Lower leg skin (tissue), 4 donors: ENCODE measurements at regions not wholly inside any gene's neighbourhood (a gene's known extent, or its start where the extent isn't known, plus 50 kb on each side); places are given as distances from the start of the nearest gene placed in this dataset.

Experiments used
- DNase-seq, 2 donors: peaks; one replicate each; pipeline ENCODE4 v3.0.0-alpha.2; 2019; ENCODE audit warnings: low spot score in 2 of 2
- H3K4me3 ChIP-seq: fragments of 200-600 bp; sonication (generic); 2 replicates; pipeline ENCODE4 v1.5.1; 2017; ENCODE audit warnings: mild to moderate bottlenecking, low read depth; ENCODE audit not compliant: poor library complexity, severe bottlenecking
- POLR2A ChIP-seq, 2 donors: fragments of 450-650 bp; IDR thresholded peaks; one replicate each; pipeline ENCODE4 v1.6.1; 2016 to 2017; ENCODE audit warnings: antibody characterized with exemption in 2 of 2, mild to moderate bottlenecking in 1 of 2, moderate library complexity in 1 of 2
- WGBS, 2 donors: methylation state at CpG; one replicate each; pipeline ENCODE4 v1.1.5; 2018; 5-methylcytosine and 5-hydroxymethylcytosine counted together
- intact Hi-C: fragments of 100-400 bp; cut with DNase I; formaldehyde crosslinking; loops from one replicate; pipeline ENCODE4 v1.15.0; 2023; ENCODE audit warnings: low total_unique reads
- TF ChIP-seq, protein P1 (sequence below), 3 donors: fragments of 450-650 bp; IDR thresholded peaks; one replicate each; pipeline ENCODE4 v1.5.1; 2016; ENCODE audit warnings: antibody characterized with exemption in 3 of 3, mild to moderate bottlenecking in 3 of 3, moderate library complexity in 2 of 3

- no peak for DNase-seq
- no peak for TF ChIP-seq POLR2A (IDR thresholded peaks at IDR 0.05)
- TF ChIP-seq, protein P1, sequence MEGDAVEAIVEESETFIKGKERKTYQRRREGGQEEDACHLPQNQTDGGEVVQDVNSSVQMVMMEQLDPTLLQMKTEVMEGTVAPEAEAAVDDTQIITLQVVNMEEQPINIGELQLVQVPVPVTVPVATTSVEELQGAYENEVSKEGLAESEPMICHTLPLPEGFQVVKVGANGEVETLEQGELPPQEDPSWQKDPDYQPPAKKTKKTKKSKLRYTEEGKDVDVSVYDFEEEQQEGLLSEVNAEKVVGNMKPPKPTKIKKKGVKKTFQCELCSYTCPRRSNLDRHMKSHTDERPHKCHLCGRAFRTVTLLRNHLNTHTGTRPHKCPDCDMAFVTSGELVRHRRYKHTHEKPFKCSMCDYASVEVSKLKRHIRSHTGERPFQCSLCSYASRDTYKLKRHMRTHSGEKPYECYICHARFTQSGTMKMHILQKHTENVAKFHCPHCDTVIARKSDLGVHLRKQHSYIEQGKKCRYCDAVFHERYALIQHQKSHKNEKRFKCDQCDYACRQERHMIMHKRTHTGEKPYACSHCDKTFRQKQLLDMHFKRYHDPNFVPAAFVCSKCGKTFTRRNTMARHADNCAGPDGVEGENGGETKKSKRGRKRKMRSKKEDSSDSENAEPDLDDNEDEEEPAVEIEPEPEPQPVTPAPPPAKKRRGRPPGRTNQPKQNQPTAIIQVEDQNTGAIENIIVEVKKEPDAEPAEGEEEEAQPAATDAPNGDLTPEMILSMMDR (IDR thresholded peaks at IDR 0.05): no peak
- 71 to 78% methylated on average over 10 of the region's 10 CpGs for WGBS, 2 donors
- H3K4me3 ChIP-seq: no peak overlapping the region
- intact Hi-C loops: no loop called here
Observed at GRCh38 chr1:221098471-221099405, 219.5 kb downstream of the HLX start.

DNA sequence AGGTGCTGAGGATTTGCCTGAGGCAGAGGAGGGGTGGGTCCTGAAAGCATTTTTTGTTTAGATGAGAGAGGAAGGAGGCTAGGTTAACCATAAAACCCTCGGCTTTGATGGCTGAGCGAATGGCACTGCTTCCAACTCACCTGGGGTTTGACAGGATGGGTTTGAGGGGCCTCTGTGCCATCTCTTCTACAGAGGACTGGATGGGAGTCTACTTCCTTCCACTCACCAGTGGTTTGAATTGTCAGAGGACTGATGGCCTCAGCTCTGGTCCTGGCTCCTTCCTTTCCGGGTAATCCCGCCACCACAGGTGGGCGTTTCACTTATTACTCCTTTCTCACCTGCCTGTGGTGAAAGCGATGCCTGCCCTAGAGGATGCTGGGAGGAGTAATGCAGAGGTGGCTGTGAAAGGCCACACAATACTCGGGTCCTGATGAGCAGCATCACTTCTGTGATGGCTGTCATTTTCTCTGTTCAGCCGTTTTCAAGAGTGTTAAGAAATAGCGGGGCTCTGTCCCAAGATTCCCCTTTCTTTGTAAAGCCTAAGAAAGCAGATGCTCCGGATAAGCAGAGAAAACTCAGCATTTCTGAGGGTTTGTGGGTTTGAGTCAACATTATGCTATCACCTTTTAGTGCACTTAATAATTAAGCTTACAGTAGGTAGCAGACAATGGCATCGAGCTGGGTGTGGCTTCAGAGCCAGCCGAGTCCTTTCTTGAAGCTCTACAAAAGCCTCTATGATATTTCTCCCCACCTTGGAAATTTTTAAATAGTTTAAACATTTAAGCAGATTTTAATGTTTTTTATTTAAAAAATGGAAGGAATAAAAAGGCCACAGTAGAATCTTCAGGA is 220.7 kb downstream of the HLX start:
- no peak overlapping the region for H3K4me3 ChIP-seq
- intact Hi-C loops: no loop called here
- no peak for DNase-seq
- 80 to 84% methylated on average over 12 of the region's 12 CpGs for WGBS, 2 donors
- TF ChIP-seq POLR2A (IDR thresholded peaks at IDR 0.05): no peak
- TF ChIP-seq, protein P1 (IDR thresholded peaks at IDR 0.05): no peak

GRCh38 chr1:221100611-221101010 is 221.4 kb downstream of the HLX start:
- no peak for DNase-seq
- H3K4me3 ChIP-seq: no peak overlapping the region
- WGBS, 2 donors: 23 to 27% methylated on average over 3 of the region's 3 CpGs
- TF ChIP-seq POLR2A (IDR thresholded peaks at IDR 0.05): no peak
- TF ChIP-seq, protein P1 (IDR thresholded peaks at IDR 0.05): no peak
- intact Hi-C loops: no loop called here

- no peak for DNase-seq
- intact Hi-C loops: no loop called here
- TF ChIP-seq, protein P1 (IDR thresholded peaks at IDR 0.05): no peak
- no peak for TF ChIP-seq POLR2A (IDR thresholded peaks at IDR 0.05)
- no peak overlapping the region for H3K4me3 ChIP-seq
Observed at GRCh38 chr1:221101807-221102605, 222.8 kb downstream of the HLX start.

DNA sequence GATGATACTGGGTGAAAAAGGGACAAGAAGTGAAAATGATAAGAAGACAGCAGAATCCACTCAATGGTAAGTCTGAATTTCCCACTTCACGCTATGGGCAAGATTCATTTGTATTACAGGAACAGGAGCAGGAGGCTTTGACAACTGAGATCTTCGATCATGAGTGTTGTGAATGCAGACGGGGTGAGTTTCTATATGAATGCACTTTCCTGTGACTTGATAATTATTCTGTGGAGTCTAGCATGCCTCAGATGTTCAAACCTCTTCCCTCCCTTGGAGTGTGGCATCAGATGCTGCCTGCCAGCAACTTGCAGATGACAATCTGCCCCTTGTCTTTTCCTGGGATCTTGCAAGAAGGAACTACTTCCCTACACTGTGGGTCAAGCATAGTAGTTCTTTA is 225.4 kb downstream of the HLX start:
- H3K4me3 ChIP-seq: no peak overlapping the region
- 86 to 87% methylated on average over 3 of the region's 3 CpGs for WGBS, 2 donors
- intact Hi-C loops: no loop called here
- DNase-seq: no peak
- TF ChIP-seq POLR2A (IDR thresholded peaks at IDR 0.05): no peak
- TF ChIP-seq, protein P1 (IDR thresholded peaks at IDR 0.05): no peak
